ENCODE measurements at regions not wholly inside any gene's neighbourhood (a gene's known extent, or its start where the extent isn't known, plus 50 kb on each side); places are given as distances from the start of the nearest gene placed in this dataset.

DNA sequence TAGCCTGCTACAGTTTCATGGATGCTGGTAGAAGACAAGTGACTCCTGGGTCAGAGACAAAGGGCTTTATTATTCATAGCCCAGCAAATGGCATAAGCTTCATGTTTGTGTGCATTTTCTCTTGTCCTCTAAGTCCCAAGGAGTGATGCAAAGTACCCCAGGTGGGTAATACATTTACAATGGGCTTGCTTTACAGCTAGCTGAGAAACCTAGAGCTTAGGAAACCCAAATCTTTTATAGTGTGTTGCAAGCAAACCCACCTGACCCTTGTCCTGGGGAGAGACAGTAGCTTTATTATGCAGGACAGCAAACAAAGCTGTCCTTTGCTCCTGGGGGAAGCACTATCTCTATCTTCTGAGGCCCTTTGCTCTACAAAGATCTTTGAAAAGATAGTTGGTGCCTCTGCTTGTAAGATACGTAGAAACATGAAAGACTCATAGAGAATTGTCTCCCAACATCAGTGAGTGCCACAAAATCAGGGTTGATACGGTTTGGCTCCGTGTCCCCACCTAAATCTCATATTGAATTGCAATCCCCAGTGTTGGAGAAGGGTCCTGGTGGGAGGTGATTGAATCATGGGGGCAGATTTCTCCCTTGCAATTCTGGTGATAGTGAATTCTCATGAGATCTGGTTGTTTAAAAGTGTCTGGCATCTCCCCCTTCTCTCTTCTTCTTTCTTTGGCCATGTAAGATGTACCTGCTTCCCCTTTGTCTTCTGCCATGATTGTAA, 315.8 kb upstream of the USP24 start:
- Histone ChIP-seq H3K36me3 (no peaks in the 10 kb centered on the region), H3K27me3 (no peaks in the 10 kb centered on the region), H3K9me3 (no peaks in the 10 kb centered on the region), H3K4me3 (no peak overlapping the region), H3K4me1 (ENCODE audit: insufficient read depth) (no peaks in the 10 kb centered on the region), H3K27ac (no peak overlapping the region)
- TF ChIP-seq EP300 (IDR thresholded peaks at IDR 0.05) (no peak), POLR2A (IDR thresholded peaks at IDR 0.05) (no peak)
- TF ChIP-seq, protein P1, sequence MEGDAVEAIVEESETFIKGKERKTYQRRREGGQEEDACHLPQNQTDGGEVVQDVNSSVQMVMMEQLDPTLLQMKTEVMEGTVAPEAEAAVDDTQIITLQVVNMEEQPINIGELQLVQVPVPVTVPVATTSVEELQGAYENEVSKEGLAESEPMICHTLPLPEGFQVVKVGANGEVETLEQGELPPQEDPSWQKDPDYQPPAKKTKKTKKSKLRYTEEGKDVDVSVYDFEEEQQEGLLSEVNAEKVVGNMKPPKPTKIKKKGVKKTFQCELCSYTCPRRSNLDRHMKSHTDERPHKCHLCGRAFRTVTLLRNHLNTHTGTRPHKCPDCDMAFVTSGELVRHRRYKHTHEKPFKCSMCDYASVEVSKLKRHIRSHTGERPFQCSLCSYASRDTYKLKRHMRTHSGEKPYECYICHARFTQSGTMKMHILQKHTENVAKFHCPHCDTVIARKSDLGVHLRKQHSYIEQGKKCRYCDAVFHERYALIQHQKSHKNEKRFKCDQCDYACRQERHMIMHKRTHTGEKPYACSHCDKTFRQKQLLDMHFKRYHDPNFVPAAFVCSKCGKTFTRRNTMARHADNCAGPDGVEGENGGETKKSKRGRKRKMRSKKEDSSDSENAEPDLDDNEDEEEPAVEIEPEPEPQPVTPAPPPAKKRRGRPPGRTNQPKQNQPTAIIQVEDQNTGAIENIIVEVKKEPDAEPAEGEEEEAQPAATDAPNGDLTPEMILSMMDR (IDR thresholded peaks at IDR 0.05), result no peak
- no peak for DNase-seq
- 89 to 98% (median 93%) methylated on average over 3 of the region's 3 CpGs for WGBS, 3 donors
- intact Hi-C loops (cut with DNase I), result no loop called here

DNA sequence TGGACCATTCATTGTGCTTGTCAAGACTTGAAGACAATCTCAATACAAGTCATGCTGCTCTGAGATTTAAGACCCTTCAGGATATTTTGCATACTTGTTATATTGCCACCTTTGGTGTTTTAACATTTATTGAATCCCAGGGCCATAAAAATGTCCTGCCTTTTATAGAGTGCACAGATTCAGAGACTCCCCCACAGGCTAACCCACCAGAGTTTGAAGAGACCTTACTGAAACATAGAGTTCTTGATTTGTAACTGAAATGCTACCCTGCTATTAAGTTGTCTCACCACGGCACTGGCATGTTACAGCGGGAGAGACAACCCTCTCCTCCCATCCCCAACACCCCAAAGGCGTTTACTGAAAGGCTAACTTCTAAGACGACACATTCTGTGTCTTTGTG, 313.9 kb upstream of the USP24 start:
- Histone ChIP-seq H3K9me3 (no peaks in the 10 kb centered on the region), H3K27me3 (no peaks in the 10 kb centered on the region), H3K4me3 (no peak overlapping the region), H3K4me1 (ENCODE audit: insufficient read depth) (no peaks in the 10 kb centered on the region), H3K27ac (no peak overlapping the region), H3K36me3 (no peaks in the 10 kb centered on the region)
- intact Hi-C loops (cut with DNase I), result no loop called here
- TF ChIP-seq, protein P1 (IDR thresholded peaks at IDR 0.05), result no peak
- TF ChIP-seq EP300 (IDR thresholded peaks at IDR 0.05), result no peak
- no peak for DNase-seq
- WGBS, 3 donors, result 80 to 82% (median 81%) methylated on average over 4 of the region's 4 CpGs

DNA sequence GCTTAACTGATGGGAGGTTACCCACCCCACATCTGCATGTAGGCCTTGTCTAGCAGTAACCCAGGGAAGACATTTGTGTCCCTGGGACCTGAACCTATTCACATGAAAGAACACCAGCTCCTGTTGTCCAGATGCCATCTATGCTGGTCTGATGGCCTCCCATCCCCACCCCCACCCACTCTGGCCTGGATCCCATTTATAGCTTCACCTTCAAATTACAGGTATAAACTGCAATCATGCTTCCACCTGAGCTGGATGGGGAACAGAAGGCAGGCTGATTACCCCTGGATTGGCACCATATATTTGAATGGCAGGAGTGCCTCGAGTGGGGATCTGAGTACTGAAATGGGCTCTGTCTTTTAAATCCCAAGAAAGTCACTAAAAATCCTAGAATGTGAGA, 312.7 kb upstream of the USP24 start:
- no peak for DNase-seq
- intact Hi-C loops (cut with DNase I), result no loop called here
- Histone ChIP-seq H3K27ac (no peak overlapping the region), H3K4me3 (no peak overlapping the region), H3K27me3 (no peaks in the 10 kb centered on the region), H3K9me3 (no peaks in the 10 kb centered on the region), H3K36me3 (no peaks in the 10 kb centered on the region), H3K4me1 (ENCODE audit: insufficient read depth) (no peaks in the 10 kb centered on the region)
- TF ChIP-seq, protein P1 (IDR thresholded peaks at IDR 0.05), result no peak
- no peak for TF ChIP-seq EP300 (IDR thresholded peaks at IDR 0.05)
- TF ChIP-seq POLR2A (IDR thresholded peaks at IDR 0.05), result no peak
- 86 to 92% (median 91%) methylated on average over 1 of the region's 1 CpG for WGBS, 3 donors

DNA sequence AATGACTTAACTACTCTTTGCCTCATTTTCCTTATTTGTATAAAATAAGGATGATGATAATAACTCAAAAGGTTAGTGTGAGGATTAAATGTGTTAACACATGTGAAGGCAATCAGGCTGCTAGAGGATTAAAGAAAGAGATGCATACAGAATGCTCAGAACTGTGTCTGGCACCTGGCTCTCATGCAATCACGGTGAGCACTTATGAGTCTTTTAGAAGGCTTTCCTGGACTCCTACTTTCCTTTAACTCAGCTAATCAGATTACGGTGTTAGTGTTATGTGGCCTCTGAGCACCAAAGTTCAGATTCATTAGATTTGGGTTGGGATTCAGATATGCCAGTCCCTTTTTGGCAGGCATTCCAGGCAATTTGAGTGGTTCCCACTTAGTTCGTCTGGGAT, 311.6 kb upstream of the USP24 start:
- intact Hi-C loops (cut with DNase I), result no loop called here
- H3K27me3 ChIP-seq, result no peaks in the 10 kb centered on the region
- no peak for DNase-seq
- H3K9me3 ChIP-seq, result no peaks in the 10 kb centered on the region
- no peaks in the 10 kb centered on the region for H3K4me1 ChIP-seq (ENCODE audit: insufficient read depth)
- H3K27ac ChIP-seq, result no peak overlapping the region
- WGBS, 3 donors, result 75 to 80% (median 76%) methylated on average over 3 of the region's 3 CpGs
- no peaks in the 10 kb centered on the region for H3K36me3 ChIP-seq
- no peak overlapping the region for H3K4me3 ChIP-seq
- TF ChIP-seq POLR2A (IDR thresholded peaks at IDR 0.05), result no peak
- TF ChIP-seq, protein P1 (IDR thresholded peaks at IDR 0.05), result no peak
- no peak for TF ChIP-seq EP300 (IDR thresholded peaks at IDR 0.05)

Measured in ovary (tissue), 7 donors.